ENCODE measurements at regions not wholly inside any gene's neighbourhood (a gene's known extent, or its start where the extent isn't known, plus 50 kb on each side); places are given as distances from the start of the nearest gene placed in this dataset.

GRCh38 chr9:105846825-105847224, 152.5 kb downstream of the TMEM38B start:
- H3K36me3 ChIP-seq, result no peaks in the 10 kb centered on the region
- H3K27ac ChIP-seq, result no peak overlapping the region
- DNase-seq (ENCODE audit: low spot score), result no peak
- H3K9me3 ChIP-seq, result peaks cover 0 to 2% of the 10 kb centered on the region in 2 donors
- H3K4me3 ChIP-seq, result no peak overlapping the region
- no peaks in the 10 kb centered on the region for H3K4me1 ChIP-seq
- no peak for TF ChIP-seq CTCF (IDR thresholded peaks at IDR 0.05)
- no peaks in the 10 kb centered on the region for H3K27me3 ChIP-seq

DNA sequence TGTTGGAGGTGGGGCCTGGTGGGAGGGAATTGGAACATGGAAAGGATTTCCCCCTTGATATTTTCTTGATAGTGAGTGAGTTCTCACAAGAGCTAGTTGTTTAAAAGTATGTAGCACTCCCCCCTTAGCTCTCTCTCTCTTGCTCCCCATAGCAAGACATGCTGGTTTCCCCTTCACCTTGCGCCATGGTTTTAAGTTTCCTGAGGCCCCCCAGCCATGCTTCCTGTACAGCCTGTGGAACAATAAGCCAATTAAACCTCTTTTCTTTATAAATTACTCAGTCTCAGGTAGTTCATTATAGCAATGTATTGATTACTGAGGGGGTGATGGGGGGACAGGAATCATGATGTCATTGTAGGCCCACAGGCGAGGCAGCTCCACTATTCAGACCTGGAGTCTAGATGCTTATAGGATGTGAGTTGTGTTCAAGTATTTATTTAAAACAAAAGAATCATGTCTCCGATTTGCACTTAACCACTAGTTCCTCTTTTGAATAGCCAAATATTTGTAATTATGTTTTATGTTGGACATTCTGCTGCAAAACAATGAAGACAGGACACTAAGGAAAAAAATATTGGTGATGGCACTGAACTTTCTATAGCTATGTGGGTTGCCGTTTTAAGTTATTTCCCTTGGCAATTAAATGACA, 156.6 kb downstream of the TMEM38B start:
- Histone ChIP-seq H3K27me3 (no peaks in the 10 kb centered on the region), H3K36me3 (no peaks in the 10 kb centered on the region), H3K4me1 (no peaks in the 10 kb centered on the region), H3K9me3 (no peaks in the 10 kb centered on the region), H3K4me3 (no peak overlapping the region), H3K27ac (no peak overlapping the region)
- no peak for TF ChIP-seq CTCF (IDR thresholded peaks at IDR 0.05)
- DNase-seq (ENCODE audit: low spot score), result no peak

GRCh38 chr9:105854026-105854782, 159.9 kb downstream of the TMEM38B start:
- no peaks in the 10 kb centered on the region for H3K36me3 ChIP-seq
- H3K4me3 ChIP-seq, result no peak overlapping the region
- H3K4me1 ChIP-seq, result no peaks in the 10 kb centered on the region
- no peak for DNase-seq (ENCODE audit: low spot score)
- no peaks in the 10 kb centered on the region for H3K9me3 ChIP-seq
- TF ChIP-seq CTCF (IDR thresholded peaks at IDR 0.05), result no peak
- H3K27ac ChIP-seq, result no peak overlapping the region
- no peaks in the 10 kb centered on the region for H3K27me3 ChIP-seq

DNA sequence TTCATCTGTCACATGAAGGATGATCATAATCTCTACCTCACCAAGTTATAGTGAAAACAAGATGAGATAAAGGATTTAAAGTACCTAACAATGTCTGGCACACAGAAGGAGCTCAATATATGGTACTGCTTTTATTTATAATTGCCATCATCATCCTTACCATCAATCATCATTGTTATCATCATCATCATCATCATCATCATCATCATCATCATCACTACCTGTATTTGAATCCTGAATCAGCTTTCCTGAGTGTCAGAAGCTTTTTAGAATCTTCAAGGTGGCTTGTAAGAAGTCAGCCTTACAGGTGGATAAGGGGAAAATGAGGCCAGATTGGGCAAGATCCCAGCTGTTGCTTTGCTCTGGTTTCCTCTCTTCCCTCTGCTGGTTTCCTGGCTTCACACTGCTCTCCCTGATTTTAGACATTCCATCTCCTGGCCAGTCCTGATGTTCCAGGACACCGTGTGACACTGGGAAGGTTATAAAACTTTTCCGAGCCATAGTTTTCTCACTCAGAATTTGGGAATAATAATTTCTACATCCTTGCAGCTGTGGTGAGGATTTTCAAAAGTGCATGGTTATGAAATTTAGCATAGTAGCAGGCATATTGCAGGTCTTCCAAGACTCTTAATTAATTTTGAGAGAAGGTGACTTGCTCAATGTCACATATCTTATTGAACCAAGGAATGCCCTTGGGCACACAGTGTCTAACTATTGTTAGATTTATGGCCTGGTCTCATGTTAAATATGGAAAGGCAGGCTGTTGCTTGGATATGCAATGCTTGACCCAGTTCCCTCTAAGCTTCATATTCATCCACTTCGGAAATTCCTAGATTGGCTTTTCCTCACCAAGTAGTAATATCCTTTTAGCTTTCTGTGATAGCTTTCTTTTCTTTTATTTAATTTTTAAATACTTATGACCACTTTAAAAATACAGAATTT, 160.7 kb downstream of the TMEM38B start:
- no peak for DNase-seq (ENCODE audit: low spot score)
- TF ChIP-seq CTCF (IDR thresholded peaks at IDR 0.05), result no peak
- no peaks in the 10 kb centered on the region for H3K27me3 ChIP-seq
- no peaks in the 10 kb centered on the region for H3K36me3 ChIP-seq
- no peaks in the 10 kb centered on the region for H3K4me1 ChIP-seq
- H3K9me3 ChIP-seq, result no peaks in the 10 kb centered on the region
- no peak overlapping the region for H3K4me3 ChIP-seq
- no peak overlapping the region for H3K27ac ChIP-seq

GRCh38 chr9:105855987-105856386, 161.6 kb downstream of the TMEM38B start:
- no peak for DNase-seq (ENCODE audit: low spot score)
- H3K4me1 ChIP-seq, result no peaks in the 10 kb centered on the region
- H3K27me3 ChIP-seq, result no peaks in the 10 kb centered on the region
- H3K4me3 ChIP-seq, result no peak overlapping the region
- H3K27ac ChIP-seq, result no peak overlapping the region
- H3K9me3 ChIP-seq, result no peaks in the 10 kb centered on the region
- TF ChIP-seq CTCF (IDR thresholded peaks at IDR 0.05), result no peak
- no peaks in the 10 kb centered on the region for H3K36me3 ChIP-seq

All from right atrium auricular region (tissue), 2 donors.